WI38 (cell line): ENCODE measurements at regions not wholly inside any gene's neighbourhood (a gene's known extent, or its start where the extent isn't known, plus 50 kb on each side); places are given as distances from the start of the nearest gene placed in this dataset.

Source experiments
- H3K4me3 ChIP-seq: 2 replicates; pipeline ENCODE4 v1.5.1; 2011; ENCODE audit warnings: low read depth, mild to moderate bottlenecking, control low read depth, low read length
- CTCF ChIP-seq: IDR thresholded peaks from 2 replicates; pipeline ENCODE4 v1.5.1; 2012; ENCODE audit warnings: low read depth, mild to moderate bottlenecking, control low read depth, low read length

DNA sequence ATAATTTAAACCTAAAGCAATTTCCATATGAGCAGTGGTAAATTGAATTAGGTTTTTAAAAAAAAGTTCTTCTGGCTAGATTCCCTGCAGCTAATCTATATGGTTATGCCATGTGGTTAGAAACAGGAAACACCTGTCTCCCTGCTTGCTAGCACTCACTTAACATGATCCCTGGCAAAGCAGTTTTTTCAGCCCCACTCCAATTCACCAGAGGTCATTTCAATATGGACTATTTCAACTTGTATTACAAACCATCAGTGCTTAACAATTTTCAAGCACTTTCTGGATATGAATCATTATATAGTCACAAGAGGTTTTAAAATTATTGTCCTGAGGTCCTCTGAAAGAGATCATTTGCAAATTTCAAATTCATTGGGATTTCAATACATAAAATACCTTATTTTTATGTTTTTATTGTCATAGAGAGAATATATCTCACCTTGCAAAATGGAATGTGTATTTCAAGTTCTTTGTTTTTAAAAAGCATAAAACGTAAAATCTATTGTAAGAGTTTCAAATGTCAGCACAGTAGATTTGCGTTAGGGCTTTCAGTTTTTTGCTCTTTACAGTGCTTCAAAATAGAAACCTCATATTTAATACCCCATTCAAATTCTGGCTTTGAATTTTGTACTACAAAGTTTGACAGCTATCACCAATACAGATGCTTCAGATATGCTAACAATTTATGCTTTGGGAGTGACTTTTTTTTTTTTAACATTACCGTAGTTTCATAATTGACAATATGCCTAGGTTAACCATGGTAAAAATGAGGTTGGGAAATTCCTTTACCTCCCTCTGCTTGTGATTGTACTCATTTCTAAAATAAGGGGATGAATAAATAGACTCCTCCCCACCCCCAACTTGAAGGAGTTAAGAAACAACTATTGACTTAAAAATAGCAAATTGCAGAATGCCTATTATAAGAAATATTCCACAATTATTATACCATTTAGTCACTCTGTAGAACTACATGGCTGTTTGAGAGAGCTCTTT lies 117.5 kb upstream of the HGF start:
- TF ChIP-seq CTCF = no peak
- no peak overlapping the region for H3K4me3 ChIP-seq

- TF ChIP-seq CTCF = no peak
Measured at GRCh38 chr7:81886211-81886764, 116.4 kb upstream of the HGF start.

DNA sequence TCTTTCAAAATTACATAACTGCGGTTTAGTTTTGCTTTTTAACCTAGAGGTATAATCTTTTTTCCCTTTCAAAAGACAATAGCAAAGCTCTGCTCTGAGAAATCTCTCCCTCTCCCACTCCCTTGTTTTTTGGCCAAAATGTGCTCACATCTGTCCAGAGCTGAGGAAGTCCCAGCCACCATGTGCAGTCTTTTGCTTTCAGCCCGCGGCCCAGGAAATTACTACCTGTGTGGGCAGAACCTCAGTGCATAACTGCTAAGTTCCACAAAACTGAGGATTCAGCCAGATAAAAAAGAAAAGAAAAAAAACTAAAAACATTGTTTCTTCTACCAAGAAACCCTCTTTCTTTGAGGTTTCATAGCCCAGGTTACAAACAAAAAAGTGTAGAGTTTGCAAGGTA lies 115.0 kb upstream of the HGF start:
- H3K4me3 ChIP-seq = no peak overlapping the region
- no peak for TF ChIP-seq CTCF

More at GRCh38 chr7:81886211-81886764, 116.4 kb upstream of the HGF start:
- H3K4me3 ChIP-seq = no peak overlapping the region

DNA sequence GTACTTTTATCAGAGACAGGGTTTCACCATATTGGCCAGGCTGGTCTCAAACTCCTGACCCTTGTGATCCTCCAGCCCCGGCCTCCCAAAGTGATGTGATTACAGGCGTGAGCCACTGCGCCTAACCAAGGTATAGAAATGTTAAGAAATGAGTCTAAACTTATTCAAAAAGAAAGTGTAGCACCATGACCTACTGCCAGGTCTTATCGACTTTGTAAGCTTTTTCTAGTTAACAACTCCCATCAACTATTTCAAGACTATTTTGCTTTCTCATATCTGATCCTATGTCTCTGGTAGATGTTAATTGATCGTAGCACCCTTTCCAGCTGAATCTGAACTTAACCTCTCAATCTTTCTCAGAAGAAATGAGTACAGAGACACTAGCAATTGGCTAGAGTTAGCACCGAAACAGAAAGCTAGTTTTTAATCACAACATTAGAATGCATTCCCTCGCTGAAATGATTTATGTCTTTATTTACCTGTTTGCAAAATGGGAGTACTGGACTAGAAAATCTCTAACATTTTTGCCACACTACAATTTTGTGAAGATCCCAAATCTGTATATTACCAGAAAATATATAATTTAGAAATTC lies 114.0 kb upstream of the HGF start:
- no peak overlapping the region for H3K4me3 ChIP-seq

GRCh38 chr7:81882086-81882485 lies 112.2 kb upstream of the HGF start:
- no peak for TF ChIP-seq CTCF
- no peak overlapping the region for H3K4me3 ChIP-seq

More for the DNA sequence above, 114.0 kb upstream of the HGF start:
- no peak for TF ChIP-seq CTCF

DNA sequence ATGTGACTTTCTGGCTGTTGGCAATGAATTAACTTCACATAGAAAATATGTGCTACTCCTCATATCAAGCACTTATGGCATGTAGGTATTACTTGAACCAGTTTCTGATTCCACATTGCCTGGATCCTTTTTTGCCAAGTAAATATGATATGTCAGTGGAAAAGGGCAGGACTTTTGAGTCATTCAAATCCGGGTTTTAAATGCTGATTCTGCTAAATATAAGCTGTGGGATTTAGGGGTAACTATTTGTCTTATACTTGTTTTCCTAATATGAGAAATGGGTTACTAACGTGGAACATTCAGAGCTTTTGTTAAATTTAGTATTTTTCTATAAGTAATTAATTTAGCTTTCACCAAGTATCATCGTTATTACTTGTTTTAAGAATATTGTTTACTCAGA lies 108.0 kb upstream of the HGF start:
- no peak overlapping the region for H3K4me3 ChIP-seq
- no peak for TF ChIP-seq CTCF

- TF ChIP-seq CTCF = no peak
- H3K4me3 ChIP-seq = no peak overlapping the region
Measured at GRCh38 chr7:81873559-81873958, 103.7 kb upstream of the HGF start.
